Pancreas (tissue), 10 donors: ENCODE measurements at regions not wholly inside any gene's neighbourhood (a gene's known extent, or its start where the extent isn't known, plus 50 kb on each side); places are given as distances from the start of the nearest gene placed in this dataset.

ENCODE experiments used
- ATAC-seq, 4 donors: fragments of 200-7000 bp; cut with Tn5 transposase; one replicate each; pipeline versions ENCODE4 v1.8.0 to v1.9.1; 2020; ENCODE audit warnings: mild to moderate bottlenecking in 4 of 4, moderate library complexity in 4 of 4
- DNase-seq, 6 donors: peaks; one replicate each; pipeline ENCODE4 v3.0.0-alpha.2; 2020
- FAIRE-seq: peaks from 2 replicates; lab custom pipeline; 2012; peaks lifted over from hg19 to GRCh38; lab: Jason Lieb, UNC
- H3K27ac ChIP-seq, 4 donors: fragments of 200-600 bp; sonication (generic); 1 replicate in 3 of 4; 2 replicates in 1 of 4; pipeline versions ENCODE4 v1.5.0 to v1.8.0; 2020
- H3K27me3 ChIP-seq, 4 donors: fragments of 200-600 bp; one replicate each; pipeline ENCODE4 v1.8.0; 2021
- H3K36me3 ChIP-seq, 3 donors: fragments of 200-600 bp; sonication (generic) in 1 of 3; one replicate each; pipeline versions ENCODE4 v1.5.0 to v1.8.0; 2020 to 2021
- H3K4me1 ChIP-seq, 3 donors: fragments of 200-600 bp; one replicate each; pipeline ENCODE4 v1.8.0; 2021
- H3K4me3 ChIP-seq, 4 donors: fragments of 200-600 bp; sonication (generic) in 2 of 4; one replicate each; pipeline versions ENCODE4 v1.5.0 to v1.8.0; 2020 to 2021
- H3K9me3 ChIP-seq, 4 donors: fragments of 200-600 bp; one replicate each; pipeline ENCODE4 v1.8.0; 2021
- WGBS, 2 donors: extraction: QIAGEN DNeasy Blood & Tissue Kit; methylation state at CpG; one replicate each; pipeline ENCODE4 v1.1.7; 2013; 5-methylcytosine and 5-hydroxymethylcytosine counted together
- intact Hi-C, 3 donors: fragments of 100-400 bp; cut with DNase I; formaldehyde crosslinking; loops; one replicate each; pipeline versions ENCODE4 v1.11.1 to v1.14.2; 2022
- TF ChIP-seq, protein P1 (sequence below), 4 donors: fragments of 200-600 bp; sonication (generic) in 3 of 4; IDR thresholded peaks; one replicate each; pipeline versions ENCODE4 v1.5.0 to v1.8.0; 2021; ENCODE audit warnings: antibody characterized with exemption in 4 of 4
- donor health status: healthy with polysubstance abuse.
- donor health status: DM: no; HTN: no; CAD: no; lungs with moderate emphysema.
- donor health status: DM: no; HTN: no; CAD: no.
- donor health status: control.
- donor health status: control.
- donor health status: Bipolar disorder and iron deficiency.
- donor health status: DM: yes; HTN: yes; CAD: no.
- donor health status: DM: no; HTN: no; CAD: no.
- donor health status: DM: no; HTN: no; CAD: no.
- donor health status: DM: yes; HTN: yes; CAD: no.

DNA sequence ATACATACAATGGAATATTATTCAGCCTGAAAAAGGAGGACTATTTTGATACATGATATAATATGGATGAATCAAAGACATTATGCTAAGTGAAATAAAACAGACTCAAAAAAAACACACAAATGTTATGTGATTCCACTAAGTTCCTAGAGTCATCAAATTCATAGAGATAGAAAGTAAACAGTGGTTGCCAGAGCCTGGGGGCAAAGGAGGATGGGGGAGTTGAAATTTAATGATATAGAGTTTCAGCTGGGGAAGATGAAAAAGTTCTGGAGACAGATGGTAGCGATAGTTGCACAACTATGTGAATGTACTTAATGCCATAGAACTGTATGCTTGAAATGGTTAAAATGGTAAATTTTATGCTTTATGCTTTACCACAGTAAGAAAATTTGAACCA lies 119.7 kb downstream of the METTL4 start:
- TF ChIP-seq, protein P1, sequence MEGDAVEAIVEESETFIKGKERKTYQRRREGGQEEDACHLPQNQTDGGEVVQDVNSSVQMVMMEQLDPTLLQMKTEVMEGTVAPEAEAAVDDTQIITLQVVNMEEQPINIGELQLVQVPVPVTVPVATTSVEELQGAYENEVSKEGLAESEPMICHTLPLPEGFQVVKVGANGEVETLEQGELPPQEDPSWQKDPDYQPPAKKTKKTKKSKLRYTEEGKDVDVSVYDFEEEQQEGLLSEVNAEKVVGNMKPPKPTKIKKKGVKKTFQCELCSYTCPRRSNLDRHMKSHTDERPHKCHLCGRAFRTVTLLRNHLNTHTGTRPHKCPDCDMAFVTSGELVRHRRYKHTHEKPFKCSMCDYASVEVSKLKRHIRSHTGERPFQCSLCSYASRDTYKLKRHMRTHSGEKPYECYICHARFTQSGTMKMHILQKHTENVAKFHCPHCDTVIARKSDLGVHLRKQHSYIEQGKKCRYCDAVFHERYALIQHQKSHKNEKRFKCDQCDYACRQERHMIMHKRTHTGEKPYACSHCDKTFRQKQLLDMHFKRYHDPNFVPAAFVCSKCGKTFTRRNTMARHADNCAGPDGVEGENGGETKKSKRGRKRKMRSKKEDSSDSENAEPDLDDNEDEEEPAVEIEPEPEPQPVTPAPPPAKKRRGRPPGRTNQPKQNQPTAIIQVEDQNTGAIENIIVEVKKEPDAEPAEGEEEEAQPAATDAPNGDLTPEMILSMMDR (IDR thresholded peaks at IDR 0.05), result no peak
- H3K4me1 ChIP-seq, result no peaks in the 10 kb centered on the region
- H3K9me3 ChIP-seq, result no peaks in the 10 kb centered on the region
- H3K4me3 ChIP-seq, result no peak overlapping the region
- no peak overlapping the region for H3K27ac ChIP-seq
- H3K27me3 ChIP-seq, result no peaks in the 10 kb centered on the region
- intact Hi-C loops, result no loop called here
- 93 to 98% methylated on average over 1 of the region's 1 CpG for WGBS, 2 donors
- DNase-seq, result no peak
- H3K36me3 ChIP-seq, result no peaks in the 10 kb centered on the region
- ATAC-seq, result no peak
- no peak for FAIRE-seq

GRCh38 chr18:2459886-2460285 lies 111.4 kb downstream of the METTL4 start:
- TF ChIP-seq, protein P1 (IDR thresholded peaks at IDR 0.05), result no peak
- intact Hi-C loops, result no loop called here
- 96 to 98% methylated on average over 2 of the region's 2 CpGs for WGBS, 2 donors

DNA sequence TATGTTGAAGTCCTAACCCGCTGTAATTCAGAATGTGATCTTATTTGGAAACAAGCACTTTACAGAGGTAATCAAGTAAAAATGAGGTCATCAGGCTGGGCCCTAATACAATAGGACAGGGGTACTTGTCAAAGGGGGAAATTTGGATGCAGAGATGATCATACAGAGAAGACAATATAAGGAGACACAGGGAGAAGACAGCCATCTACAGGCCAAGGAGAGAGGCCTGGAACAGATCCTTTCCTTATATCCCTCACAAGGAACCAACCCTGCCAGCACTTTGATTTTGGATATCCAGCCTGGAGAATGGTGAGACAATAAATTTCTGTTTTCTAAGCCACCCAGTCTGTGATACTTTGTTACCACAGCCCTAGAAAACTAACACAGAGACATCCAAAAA lies 104.3 kb downstream of the METTL4 start:
- no peak overlapping the region for H3K27ac ChIP-seq
- 88 to 94% methylated on average over 1 of the region's 1 CpG for WGBS, 2 donors
- no peaks in the 10 kb centered on the region for H3K27me3 ChIP-seq
- H3K4me1 ChIP-seq, result no peaks in the 10 kb centered on the region
- intact Hi-C loops, result no loop called here
- ATAC-seq (no peak), FAIRE-seq (no peak), DNase-seq (no peak)
- H3K36me3 ChIP-seq, result no peaks in the 10 kb centered on the region
- H3K4me3 ChIP-seq, result no peak overlapping the region
- no peaks in the 10 kb centered on the region for H3K9me3 ChIP-seq
- TF ChIP-seq, protein P1 (IDR thresholded peaks at IDR 0.05), result no peak

More at GRCh38 chr18:2459886-2460285, 111.4 kb downstream of the METTL4 start:
- Histone ChIP-seq H3K27ac (no peak overlapping the region), H3K4me1 (no peaks in the 10 kb centered on the region), H3K4me3 (no peak overlapping the region), H3K36me3 (no peaks in the 10 kb centered on the region), H3K27me3 (no peaks in the 10 kb centered on the region), H3K9me3 (no peaks in the 10 kb centered on the region)
- DNase-seq (no peak), FAIRE-seq (no peak), ATAC-seq (no peak)

DNA sequence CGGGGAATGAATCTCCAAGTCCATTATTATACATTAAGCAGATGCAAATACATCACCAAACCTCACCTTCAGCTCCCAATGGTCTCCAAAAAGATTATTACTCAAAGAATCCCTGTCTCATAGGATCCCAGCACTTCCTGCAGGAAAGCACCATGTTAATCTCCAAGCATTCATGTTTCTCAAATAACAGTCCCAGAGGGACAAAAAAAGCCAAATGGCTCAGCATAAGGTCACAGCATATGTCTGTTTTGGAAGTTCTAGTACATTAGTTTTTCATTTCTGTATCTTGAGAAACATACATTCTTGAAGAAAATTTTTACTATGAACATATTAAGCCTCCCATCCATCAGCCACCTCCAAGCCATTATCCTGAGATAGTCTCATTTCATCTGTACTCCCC lies 103.3 kb downstream of the METTL4 start:
- Histone ChIP-seq H3K9me3 (no peaks in the 10 kb centered on the region), H3K27ac (no peak overlapping the region), H3K36me3 (no peaks in the 10 kb centered on the region), H3K27me3 (no peaks in the 10 kb centered on the region), H3K4me3 (no peak overlapping the region), H3K4me1 (no peaks in the 10 kb centered on the region)
- intact Hi-C loops, result no loop called here
- ATAC-seq (no peak), FAIRE-seq (no peak), DNase-seq (no peak)
- 52 to 59% methylated on average over 1 of the region's 1 CpG for WGBS, 2 donors
- TF ChIP-seq, protein P1 (IDR thresholded peaks at IDR 0.05), result no peak

- Histone ChIP-seq H3K4me3 (no peak overlapping the region), H3K27ac (no peak overlapping the region), H3K36me3 (no peaks in the 10 kb centered on the region), H3K4me1 (no peaks in the 10 kb centered on the region), H3K9me3 (no peaks in the 10 kb centered on the region), H3K27me3 (no peaks in the 10 kb centered on the region)
- DNase-seq (no peak), FAIRE-seq (no peak), ATAC-seq (no peak)
- intact Hi-C loops, result no loop called here
- 73 to 82% methylated on average over 2 of the region's 2 CpGs for WGBS, 2 donors
- TF ChIP-seq, protein P1 (IDR thresholded peaks at IDR 0.05), result no peak
Measured at GRCh38 chr18:2471523-2471922, 99.8 kb downstream of the METTL4 start.
